HS-5 (cell line): ENCODE measurements at regions not wholly inside any gene's neighbourhood (a gene's known extent, or its start where the extent isn't known, plus 50 kb on each side); places are given as distances from the start of the nearest gene placed in this dataset.

Source experiments
- DNase-seq: peaks from one replicate; pipeline ENCODE4 v3.0.0-alpha.2; 2012; ENCODE audit warnings: low read depth

DNA sequence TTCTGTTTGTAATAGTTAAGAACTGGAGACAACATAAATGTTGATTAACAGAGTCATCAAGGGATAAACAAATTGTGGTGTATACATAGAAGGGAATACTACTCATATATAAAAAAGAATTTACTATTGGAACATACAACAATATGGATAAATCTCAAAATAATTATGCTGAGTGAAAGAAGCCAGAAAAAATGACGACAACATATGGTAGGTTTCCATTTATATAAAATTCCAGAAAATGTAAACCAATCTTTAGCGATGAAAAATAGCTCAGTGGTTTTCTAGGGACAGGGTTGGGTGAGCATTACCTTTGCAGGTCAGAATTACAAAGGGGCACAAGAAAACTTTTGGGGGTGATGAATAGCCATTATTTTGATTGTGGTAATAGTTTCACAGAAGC lies 431.6 kb downstream of the PTPRU start:
- DNase-seq, result no peak

DNA sequence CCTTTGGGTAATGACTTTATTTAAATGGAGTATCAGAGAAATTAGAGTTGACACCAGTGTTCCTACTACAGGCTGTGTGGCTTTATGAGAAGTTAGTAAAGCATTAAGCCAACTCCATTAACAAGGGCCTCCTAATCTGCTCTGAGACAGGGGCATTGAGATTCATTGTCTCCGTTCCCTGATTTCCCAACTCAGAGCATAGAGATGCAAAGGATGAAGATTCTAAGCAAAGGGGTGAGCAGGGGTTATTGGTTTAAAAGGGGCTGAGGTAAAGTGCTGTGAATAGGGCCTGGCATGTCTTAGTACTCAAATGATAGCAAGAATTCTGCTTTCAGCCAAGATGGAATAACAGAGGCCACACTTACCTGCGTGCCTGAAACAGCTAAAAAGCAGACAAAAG lies 428.4 kb downstream of the PTPRU start:
- DNase-seq, result no peak

DNA sequence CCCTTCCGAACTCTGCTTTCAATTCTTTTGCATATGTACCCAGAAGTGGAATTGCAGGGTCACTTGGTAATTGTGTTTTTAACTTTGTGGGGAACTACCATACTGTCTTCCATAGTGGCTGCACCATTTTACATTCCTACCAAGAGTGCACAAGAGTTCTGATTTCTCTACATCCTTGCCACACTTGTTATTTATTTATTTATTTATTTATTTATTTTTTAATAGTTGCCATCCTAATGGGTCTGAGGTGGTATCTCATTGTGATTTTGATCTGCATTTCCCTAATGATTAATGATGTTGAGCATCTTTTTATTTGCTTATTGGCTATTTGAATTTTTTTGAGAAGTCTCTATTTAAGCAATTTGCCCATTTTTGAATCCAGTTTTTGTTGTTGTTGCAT lies 422.4 kb downstream of the PTPRU start:
- no peak for DNase-seq

DNA sequence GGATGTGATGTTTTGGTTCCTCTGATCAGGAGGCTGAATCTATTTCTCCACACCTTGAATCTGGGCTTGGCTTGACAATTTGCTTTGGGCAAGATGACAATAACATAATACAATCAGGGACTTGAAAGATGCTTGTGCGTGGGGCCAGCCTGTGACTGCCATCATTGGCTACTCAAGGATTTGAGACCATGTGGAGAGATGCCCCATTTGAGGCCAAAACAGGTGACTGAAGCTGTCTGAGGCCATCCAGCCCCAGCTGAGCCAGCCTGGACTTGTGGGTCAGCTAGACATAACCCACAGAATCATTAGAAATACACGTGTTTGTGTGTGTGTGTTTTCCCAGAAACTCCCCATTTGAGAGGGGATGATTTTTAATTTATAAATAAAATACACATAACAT lies 421.5 kb downstream of the PTPRU start:
- no peak for DNase-seq

DNA sequence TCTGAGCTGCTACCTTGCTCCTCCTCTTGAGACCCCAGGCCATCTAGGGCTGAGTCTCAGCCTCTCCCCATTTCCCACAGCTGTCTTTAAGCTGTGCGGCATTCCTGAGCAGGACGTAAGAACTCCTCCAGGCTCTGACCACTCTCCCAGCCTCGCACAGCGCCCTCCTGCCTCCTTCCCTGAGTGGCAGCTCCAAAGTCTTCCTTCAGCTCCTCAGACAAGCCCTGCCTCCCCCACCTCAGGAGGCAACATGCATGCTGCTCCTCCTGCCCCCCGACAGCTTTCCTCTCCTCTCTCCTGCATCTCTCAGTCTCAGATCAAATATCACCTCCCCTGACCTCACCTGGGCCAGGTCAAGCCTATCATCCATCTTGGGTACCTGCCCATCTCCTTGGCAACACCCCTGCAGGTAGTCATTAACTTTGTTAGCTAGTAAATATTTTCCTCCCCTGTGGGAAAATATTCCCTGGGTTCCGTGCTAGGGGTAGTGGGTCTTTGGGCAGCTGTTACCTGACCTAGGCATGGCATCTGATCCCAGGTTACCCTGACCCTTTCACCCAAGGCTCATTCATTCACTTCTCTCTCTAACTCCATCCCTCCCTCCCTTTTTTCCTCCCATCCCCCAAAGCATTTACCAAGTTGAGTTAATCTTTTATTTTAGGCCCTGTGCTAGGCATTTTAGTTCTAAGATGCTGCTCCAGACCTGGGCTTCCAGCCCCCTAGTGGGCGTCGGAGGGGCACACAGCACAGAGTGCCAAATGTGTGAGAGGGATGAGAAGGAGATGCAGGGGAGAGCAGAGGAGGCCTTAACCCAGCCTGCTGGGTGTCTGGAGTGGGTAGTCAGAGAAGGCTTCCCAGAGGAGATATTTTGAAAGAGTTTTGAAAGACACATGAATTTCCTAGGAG lies 419.9 kb downstream of the PTPRU start:
- no peak for DNase-seq

DNA sequence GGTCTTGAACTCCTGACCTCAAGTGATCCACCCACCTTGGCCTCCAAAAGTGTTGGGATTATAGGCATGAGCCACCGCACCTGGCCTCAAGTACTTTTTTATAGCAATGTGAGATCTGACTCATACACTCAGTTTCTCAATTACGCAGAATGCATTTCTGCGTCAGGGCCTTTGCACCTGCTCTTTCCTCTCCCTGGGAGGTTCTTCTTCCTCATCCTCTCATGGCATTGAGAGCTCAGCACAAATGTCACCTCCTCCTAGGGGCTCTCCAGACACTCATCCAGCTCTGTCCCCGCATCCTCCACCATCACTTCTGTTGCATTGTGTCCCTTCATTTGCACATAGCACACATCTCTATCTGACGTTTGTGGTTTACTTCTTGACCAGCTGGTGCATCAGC lies 418.8 kb downstream of the PTPRU start:
- no peak for DNase-seq

DNA sequence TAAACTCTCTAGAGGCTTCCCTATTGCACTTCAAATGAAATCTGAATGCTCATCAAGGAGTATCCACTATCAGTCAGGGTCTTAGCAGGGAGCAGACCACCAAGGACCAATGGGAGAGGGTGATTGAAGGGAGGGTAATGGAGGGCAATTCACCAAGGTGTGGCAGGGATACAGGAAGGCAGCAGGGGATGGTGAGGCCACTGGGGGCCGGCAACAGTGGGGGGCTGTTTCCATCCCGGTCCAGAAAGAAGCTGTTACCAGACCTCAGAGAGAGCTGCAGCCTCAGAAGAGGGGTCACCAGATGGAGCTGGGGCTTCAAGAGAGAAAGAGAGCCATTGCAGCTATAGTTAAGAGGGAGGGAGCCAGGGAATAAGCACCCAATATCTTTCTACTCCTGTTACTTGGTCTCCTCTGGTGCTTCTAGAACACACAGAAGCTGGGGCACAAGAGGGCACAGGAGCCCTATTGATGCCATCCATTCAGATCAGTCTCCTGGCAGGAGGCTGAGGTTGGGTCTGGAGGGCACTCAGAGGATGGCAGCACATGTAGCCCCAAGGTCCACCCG lies 417.6 kb downstream of the PTPRU start:
- no peak for DNase-seq

DNA sequence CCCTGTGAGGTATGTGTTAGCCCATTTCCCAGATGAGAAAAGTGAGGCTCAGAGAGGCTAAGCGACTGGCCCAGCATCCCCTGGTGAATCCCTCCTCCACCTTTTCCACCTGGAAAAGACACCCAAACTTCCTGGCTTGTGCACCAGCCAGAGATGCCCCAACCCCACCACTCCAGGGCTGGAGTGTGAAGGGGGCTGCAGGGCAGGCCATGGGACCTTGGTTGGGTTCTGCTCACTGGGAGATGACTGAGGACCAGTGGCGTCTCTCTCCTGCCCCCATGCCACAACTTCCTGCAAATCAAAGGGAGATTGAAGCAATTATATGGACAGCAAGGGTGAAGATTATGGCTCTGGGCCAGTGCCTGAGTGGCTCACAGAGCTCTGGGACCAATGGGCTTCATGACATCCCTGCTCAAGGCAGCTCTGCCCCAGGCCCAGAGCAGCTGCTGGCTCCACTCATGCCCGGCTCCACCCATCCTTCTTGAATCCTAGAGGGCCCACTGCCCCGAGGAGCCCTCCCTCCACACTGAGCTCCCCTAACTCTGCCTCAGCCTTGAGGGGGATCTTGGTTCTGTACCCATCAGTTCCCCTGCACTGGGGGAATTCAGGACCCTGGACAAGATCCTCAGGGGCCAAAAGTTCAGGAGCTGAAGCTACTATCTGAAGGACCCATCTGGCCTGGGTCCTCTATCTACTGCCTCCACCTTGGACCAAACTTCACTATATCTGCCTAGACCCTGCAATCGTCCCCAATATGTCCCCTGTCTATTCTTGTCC lies 416.9 kb downstream of the PTPRU start:
- DNase-seq, result no peak

DNA sequence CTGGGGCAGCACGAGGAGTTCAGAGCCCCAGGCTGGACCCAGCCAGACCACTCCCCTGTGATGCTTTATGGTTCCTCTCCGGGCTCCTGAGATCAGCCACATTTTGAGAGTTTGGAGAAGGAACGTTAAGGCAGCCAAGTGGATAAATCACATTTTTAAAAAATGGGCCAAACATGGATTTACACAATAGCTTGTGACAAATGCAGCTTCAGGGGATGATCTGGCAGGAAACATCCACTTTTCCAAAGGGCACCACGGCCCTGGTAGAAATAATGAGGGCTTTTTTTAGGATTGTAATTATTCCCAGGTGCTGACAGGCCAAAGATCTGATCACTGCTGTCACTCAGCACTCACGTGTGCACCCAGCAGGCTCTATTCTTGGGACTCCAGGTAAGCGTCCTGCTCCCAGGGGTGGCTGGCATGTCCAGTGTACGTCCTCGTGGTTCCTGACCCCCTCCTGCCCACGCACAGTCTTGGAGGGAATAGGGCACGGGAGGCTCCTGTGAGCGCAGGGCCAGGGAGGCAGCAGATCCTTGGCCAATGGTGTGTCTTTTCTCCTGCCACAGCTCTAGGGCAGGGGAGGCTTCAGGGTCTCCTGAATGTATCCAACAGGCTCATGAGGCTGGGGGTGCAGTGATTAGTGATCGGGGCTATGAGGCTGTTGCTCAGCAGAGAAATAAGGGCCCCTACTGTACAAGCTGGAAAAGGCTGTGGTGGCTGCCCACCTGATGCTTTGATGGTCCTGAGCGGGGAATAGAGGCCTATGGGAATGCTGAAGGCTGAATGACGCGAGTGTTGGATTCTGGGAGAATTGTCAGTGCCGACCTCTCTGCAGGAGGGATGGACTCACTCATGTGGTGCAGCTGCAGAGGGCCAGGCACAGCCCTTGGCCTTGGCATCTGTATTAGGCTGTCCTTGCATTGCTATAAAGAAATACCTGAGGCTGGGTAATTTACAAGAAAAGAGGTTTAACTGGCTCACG lies 415.7 kb downstream of the PTPRU start:
- DNase-seq, result no peak

DNA sequence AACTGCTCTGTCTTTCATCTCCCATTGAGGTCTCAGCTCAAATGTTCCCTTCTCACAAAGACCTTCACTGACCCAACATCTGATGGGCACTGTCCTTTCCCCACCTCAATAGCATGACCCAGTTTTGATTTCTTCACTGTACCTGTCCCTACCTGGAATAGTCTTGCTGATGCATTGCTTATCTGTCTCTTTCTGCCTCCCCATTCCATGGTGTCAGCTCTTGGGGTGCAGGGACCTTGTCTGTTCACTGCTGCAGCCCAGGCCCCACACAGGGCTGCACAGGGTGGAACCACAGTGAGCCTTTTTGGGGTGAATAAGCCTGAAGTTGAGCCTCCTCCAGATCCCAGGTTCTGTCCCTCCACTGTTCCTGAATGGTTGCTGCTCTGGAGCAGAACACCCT lies 414.9 kb downstream of the PTPRU start:
- DNase-seq, result no peak

DNA sequence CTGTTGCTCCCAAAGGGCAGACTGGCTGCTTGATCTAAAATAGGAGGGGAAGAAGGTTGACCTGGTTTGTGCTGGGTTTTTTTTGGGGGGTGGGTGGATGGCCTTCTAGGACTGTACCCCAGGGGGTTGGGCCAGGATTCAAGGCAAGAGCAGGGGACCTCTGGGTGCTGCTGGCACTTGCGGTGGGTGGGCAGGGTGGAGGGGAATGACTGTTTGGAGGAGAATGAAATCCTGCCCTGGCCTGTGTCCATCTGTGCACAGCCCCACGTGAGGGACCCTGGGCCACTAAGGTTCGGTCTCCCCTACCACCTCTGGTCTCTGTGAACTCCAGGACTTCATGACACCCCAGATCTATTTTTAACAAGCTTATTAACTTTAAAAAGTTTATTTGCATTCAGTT lies 414.2 kb downstream of the PTPRU start:
- no peak for DNase-seq

DNA sequence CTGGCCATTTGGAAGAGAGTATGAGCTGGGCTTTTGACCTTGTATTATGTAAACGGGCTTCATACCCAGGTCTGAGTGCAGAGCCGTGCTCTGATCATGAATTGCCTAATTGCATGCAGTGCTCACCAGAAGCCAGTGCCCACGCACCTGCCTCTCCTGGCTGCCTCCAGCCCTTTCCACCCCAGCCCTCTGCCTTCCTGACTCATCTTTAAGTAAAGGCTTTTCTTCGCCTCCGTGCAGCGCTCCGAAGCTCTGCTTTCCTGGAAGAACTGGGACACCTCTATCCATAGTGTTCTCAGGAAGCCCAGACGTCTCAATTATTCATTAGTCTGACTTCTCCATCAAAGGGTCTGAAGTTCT lies 413.7 kb downstream of the PTPRU start:
- no peak for DNase-seq

DNA sequence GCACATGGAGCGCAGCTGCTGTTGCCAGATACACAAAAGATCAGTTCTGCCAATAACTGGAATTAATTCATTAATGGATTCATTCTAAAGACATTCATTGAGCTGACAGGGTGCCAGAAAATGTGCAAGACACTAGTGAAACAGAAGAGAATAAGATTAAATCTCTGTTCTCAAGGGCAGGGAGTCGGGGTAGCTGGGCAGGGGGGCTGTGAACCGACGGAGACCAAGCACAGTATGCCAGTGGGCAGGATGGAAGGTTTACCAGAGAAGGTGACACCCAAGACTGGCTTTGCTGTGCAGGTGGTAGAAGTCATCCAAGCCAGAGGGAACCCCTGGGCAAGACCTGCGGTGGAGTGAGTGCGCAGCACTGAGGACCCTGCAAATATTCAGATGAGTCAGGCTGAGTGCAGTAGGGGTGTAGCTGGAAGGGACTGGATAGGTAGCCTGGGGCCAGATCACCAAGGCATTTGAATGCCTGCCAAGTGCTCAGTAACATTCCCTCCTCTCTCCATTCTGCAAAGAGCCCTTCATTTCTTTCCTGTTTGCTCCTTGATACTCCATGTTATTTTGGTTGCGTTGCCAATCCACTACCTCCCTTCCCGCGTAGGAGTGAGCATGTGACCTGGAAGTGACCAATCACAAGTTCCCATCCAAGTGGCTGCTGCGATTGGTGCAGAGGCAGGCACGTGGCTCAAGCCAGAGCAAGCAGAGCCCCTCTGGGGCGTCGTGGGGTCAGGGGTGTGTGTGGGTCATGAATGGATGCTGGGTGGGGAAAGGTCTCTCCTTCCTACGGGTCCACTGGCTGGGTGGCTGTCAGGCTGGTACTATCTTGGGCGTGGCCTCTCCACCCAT lies 413.1 kb downstream of the PTPRU start:
- DNase-seq, result no peak

DNA sequence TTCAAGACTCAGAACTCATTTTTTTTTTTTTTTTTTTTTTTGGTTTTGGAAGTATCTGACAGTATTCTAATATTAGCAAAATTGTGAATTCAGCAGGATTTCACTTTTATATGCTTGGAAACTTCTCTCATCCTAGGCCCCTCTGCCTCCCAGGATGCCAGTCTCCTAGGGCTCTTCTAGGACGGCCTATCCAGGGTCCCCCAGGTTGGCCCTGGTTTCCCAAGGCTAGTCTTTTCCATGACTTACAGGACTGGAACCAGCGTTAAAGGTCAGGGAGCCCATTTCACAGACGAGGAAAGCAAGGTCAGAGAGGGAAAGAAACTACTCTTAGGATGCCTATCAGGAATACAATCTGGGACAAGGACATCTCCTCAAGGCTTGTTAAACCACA lies 412.5 kb downstream of the PTPRU start:
- DNase-seq, result no peak

DNA sequence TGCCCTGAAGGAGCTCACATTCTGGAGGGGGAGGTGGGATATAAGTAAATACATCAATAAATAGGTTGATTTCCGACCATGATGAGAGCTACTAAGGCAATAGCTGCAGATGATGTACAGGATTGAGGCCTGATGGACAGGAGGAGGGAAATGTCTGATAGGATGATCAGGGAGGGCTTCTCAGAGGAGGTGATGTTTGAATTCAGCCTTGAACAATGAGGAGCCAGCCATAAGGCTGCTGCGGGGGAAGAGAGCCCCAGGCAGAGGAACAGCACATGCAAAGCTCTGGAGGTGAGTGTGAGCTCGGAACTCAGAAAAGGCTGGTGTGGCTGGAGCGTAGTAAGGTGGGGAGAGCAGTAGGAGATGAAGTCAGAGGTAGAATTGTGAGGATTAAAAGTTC lies 411.7 kb downstream of the PTPRU start:
- DNase-seq, result no peak

DNA sequence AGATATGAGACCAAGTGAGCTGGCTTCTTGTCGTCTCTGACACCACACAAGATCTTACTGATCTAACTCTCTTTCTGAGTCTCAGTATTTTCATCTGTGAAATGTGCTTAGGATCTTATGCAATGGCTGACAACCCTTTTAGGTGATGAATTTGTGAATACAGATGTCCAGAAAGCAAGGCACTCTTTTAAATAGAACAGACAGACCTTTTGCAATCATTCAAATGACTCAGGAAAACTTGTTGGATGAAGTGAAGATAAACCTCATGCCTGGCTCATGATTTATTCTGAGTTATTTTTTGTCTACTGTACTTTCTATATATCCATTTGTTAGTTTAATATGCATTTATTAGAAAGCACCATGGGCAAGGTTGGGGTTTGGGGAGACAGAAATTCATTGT lies 411.3 kb downstream of the PTPRU start:
- DNase-seq, result no peak

DNA sequence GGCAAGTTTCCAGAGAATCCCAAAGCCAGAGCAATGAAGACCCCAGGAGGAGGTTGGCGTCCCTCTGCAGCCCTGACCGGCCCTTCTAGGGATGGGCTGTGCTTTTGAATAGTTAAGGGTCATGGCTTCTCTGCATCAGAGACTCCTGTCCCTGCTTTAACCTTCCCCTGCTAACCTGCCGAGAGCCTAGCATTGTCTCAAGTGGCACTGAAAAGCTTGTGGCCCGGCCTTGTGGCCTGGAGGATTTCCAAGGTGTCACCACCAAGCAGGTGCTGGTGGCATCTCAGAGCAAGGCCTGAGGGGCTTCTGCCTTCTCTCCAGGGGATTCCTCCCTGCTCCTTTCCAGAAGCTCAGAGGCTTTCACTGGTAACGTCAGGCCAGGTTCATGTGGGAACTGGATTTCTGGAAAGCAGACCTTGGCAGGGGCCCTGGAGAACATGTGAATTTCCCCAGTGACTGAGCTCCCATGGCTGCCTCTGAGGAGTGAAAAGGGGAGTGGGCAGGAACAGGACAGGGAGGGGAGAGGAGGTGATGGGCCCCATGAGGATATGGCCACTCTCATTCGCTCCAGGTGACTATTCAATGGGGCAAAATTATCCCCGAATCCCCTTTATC lies 409.9 kb downstream of the PTPRU start:
- DNase-seq, result no peak

DNA sequence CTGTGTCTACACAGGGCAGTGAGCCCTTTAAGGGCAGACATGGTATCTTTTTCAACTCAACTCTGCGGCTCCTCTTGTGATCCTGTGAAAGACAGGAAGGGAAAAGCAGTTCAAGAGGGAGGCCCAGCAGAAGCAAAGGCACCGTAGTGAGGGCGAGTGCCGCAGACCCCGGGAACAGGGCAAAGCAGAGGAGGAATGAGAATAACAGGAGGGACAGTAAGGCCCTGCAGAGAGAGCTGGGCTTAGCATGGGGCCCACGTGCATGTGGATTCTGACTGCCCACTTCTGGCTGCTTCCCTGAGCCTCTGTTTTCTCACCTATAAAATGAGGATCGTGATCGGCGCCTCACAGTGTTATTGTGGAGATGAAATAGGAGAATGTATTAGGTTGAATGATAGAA lies 409.3 kb downstream of the PTPRU start:
- DNase-seq, result no peak

DNA sequence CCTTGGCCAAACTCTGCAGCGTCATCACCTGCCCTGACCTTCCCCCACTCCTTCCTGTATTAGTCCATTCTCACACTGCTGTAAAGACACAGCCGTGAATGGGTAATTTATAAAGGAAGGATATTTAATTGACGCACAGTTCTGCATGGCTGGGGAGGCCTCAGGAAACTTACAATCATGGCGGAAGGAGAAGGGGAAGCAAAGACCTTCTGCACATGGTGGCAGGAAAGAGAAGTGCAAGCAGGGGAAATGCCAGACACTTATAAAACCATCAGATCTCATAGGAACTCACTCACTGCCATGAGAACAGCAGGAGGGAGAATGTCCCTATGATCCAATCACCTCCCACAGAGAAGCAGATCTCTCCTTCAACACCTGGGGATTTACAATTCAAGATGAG lies 408.5 kb downstream of the PTPRU start:
- no peak for DNase-seq

DNA sequence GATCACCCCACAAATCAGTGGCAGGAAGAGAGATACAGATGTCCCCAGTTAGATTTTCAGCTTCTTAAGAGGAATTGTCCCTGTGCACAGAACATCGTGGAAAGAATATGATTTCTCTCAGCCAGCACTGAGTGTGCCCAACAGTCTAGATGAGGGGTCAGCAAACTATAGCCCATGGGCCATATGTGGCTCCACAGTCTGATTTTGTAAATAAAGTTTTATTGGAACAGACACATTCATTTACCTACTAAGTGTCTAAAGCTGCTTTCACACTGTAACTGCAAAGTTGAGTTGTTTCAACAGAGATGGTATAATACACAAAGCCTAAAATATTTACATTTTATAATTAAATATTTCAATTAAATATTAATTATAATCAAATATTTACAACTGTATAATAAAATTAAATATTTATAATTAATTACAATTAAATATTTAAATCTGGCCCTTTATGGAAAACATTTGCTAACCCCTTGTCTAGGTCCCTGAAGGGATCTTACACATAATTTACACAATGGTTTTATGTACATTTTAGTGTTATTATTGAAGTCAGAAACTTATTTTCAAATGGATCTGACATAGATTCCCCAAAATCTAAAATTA lies 407.6 kb downstream of the PTPRU start:
- no peak for DNase-seq
